ENCODE measurements at regions not wholly inside any gene's neighbourhood (a gene's known extent, or its start where the extent isn't known, plus 50 kb on each side); places are given as distances from the start of the nearest gene placed in this dataset.
"Not testable (repeated sequence)": the region's sequence is repeated elsewhere in the genome, so short reads cannot be mapped to it uniquely, and the experiment has no call there.

GRCh38 chr20:19122395-19122794 is 90.0 kb upstream of the SLC24A3 start:
- no peak for DNase-seq (ENCODE audit: low read depth)
- no peak overlapping the region for H3K4me3 ChIP-seq (ENCODE audit: low read length)
- no peak for TF ChIP-seq CTCF (conservative IDR thresholded peaks at IDR 0.05; ENCODE audit: low read length)

- H3K4me3 ChIP-seq (ENCODE audit: low read length), result no peak overlapping the region
- no peak for DNase-seq (ENCODE audit: low read depth)
- TF ChIP-seq CTCF (conservative IDR thresholded peaks at IDR 0.05; ENCODE audit: low read length), result no peak
Observed at GRCh38 chr20:19125508-19125907, 86.9 kb upstream of the SLC24A3 start.

DNA sequence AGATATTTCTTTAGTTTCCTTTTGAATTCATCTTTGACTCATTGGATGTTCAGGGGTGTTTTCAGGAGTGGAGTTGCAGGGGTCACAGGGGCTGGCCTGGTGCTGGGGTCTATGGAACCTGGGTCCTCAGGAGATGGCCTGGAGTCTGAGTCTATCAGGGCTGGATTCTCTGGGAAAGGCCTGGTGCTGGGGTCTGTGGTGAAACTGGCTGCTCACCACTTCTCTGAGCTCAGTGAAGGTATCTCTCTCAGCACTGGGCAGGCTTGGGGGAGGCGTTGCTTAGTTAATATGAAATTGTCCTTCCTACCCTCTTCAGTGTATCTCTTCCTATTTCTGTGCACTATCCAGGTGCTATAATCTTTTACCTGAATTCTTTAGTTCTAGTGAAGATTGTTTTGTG is 83.1 kb upstream of the SLC24A3 start:
- no peak overlapping the region for H3K4me3 ChIP-seq (ENCODE audit: low read length)
- no peak for DNase-seq (ENCODE audit: low read depth)
- TF ChIP-seq CTCF (conservative IDR thresholded peaks at IDR 0.05; ENCODE audit: low read length), result no peak

DNA sequence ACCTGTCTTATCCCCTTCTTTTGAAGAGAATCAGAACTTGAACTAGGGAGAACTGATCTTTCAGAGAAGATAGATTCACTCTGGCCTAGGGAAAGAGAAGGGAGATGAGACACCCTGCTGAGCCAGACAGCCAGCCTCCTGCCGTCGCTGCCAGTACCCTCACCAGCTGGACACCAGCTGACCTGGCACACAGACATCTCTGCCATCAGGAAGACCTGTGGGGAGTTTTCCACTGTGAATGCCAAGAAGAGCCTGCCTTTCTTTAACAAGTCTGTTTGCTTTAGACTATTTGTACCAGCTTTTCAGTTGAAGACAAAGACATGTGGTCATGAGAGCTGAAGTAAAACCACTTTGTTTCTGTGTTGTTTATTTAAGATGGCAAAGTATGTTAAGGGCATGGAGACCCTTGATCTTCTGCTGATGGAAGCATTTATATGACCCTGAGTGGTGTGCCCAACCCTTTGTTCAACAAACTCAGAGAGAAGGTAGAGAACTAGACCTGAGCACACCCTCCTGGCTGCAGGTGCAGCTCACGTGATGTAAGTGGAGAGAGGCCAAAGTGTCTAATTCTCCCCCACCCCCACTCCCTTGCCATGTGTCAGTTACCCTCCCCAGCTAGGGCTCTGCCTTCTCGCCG is 82.3 kb upstream of the SLC24A3 start:
- no peak for TF ChIP-seq CTCF (conservative IDR thresholded peaks at IDR 0.05; ENCODE audit: low read length)
- no peak overlapping the region for H3K4me3 ChIP-seq (ENCODE audit: low read length)
- no peak for DNase-seq (ENCODE audit: low read depth)

GRCh38 chr20:19130613-19130984 is 81.8 kb upstream of the SLC24A3 start:
- no peak for TF ChIP-seq CTCF (conservative IDR thresholded peaks at IDR 0.05; ENCODE audit: low read length)
- no peak for DNase-seq (ENCODE audit: low read depth)

GRCh38 chr20:19137641-19138040 is 74.8 kb upstream of the SLC24A3 start:
- no peak for DNase-seq (ENCODE audit: low read depth)
- TF ChIP-seq CTCF (conservative IDR thresholded peaks at IDR 0.05; ENCODE audit: low read length), result no peak

More at GRCh38 chr20:19130613-19130984, 81.8 kb upstream of the SLC24A3 start:
- H3K4me3 ChIP-seq (ENCODE audit: low read length), result no peak overlapping the region

DNA sequence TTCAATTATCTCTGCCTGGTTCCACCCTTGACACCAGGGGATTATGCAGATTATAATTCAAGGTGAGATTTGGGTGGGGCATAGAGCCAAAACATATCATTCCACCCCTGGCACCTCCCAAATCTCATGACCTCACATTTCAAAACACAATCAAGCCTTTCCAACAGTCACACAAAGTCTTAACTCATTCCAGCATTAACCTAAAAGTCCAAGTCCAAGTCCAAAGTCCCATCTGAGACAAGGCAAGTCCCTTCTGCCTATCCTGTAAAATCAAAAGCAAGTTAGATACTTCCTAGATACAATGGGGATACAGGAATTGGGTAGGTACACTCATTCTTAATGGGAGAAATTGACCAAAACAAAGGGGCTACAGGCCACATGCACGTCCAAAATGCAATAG is 73.7 kb upstream of the SLC24A3 start:
- TF ChIP-seq CTCF (conservative IDR thresholded peaks at IDR 0.05; ENCODE audit: low read length), result no peak
- H3K4me3 ChIP-seq (ENCODE audit: low read length), result no peak overlapping the region
- DNase-seq (ENCODE audit: low read depth), result no peak

More at GRCh38 chr20:19137641-19138040, 74.8 kb upstream of the SLC24A3 start:
- H3K4me3 ChIP-seq (ENCODE audit: low read length), result no peak overlapping the region

DNA sequence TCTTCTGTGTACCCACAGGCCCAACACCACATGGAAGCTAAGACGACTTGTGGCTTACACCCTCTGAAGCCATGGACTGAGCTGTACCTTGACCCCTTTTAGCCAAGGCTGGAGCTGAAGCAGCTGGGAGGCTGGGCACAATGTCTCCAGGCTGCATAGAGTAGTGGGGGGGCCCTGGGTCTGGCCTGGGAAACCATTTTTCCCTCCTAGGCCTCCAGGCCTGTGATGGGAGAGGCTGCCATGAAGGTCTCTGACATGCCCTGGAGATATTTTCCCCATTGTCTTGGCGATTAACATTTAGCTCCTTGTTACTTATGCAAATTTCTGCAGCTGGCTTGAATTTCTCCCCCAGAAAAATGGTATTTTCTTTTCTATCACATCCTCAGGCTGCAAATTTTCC is 72.9 kb upstream of the SLC24A3 start:
- not testable (repeated sequence) for DNase-seq (ENCODE audit: low read depth); H3K4me3 ChIP-seq (ENCODE audit: low read length)
